Esophagus squamous epithelium (tissue), 5 donors: ENCODE measurements at regions not wholly inside any gene's neighbourhood (a gene's known extent, or its start where the extent isn't known, plus 50 kb on each side); places are given as distances from the start of the nearest gene placed in this dataset.
"Not testable (repeated sequence)": the region's sequence is repeated elsewhere in the genome, so short reads cannot be mapped to it uniquely, and the experiment has no call there.

ENCODE experiments used
- DNase-seq: peaks from one replicate; lab custom pipeline; 2025; lab: John Stamatoyannopoulos, UW
- H3K27ac ChIP-seq, 4 donors: fragments of 200-600 bp; sonication (generic); one replicate each; pipeline ENCODE4 v1.5.1; 2016 to 2019; ENCODE audit warnings: mild to moderate bottlenecking in 1 of 4
- H3K27me3 ChIP-seq, 4 donors: fragments of 200-600 bp; sonication (generic); 1 replicate in 3 of 4; 2 replicates in 1 of 4; pipeline versions ENCODE4 v1.5.1 to v1.6.0; 2017 to 2021; ENCODE audit warnings: antibody characterized with exemption in 1 of 4
- H3K36me3 ChIP-seq, 3 donors: fragments of 200-600 bp; sonication (generic); one replicate each; pipeline ENCODE4 v1.5.1; 2016 to 2019
- H3K4me1 ChIP-seq, 3 donors: fragments of 200-600 bp; sonication (generic); one replicate each; pipeline ENCODE4 v1.5.1; 2017 to 2019
- H3K4me3 ChIP-seq, 4 donors: fragments of 200-600 bp; sonication (generic); 1 replicate in 3 of 4; 2 replicates in 1 of 4; pipeline ENCODE4 v1.5.1; 2016 to 2019; ENCODE audit warnings: mild to moderate bottlenecking in 2 of 4, moderate library complexity in 1 of 4
- H3K9me3 ChIP-seq, 3 donors: fragments of 200-600 bp; sonication (generic); one replicate each; pipeline ENCODE4 v1.5.1; 2016 to 2019
- CTCF ChIP-seq, 6 experiments: fragments of 450-650 bp in 4 of 6; fragments of 200-600 bp in 2 of 6; sonication (generic) in 2 of 6; IDR thresholded peaks; one replicate each; pipeline ENCODE4 v1.5.1; 2016 to 2019; ENCODE audit warnings: antibody characterized with exemption in 6 of 6, mild to moderate bottlenecking in 4 of 6, moderate library complexity in 4 of 6
- POLR2A ChIP-seq, 4 donors: fragments of 450-650 bp; IDR thresholded peaks; one replicate each; pipeline ENCODE4 v1.6.1; 2017; ENCODE audit warnings: antibody characterized with exemption in 4 of 4, mild to moderate bottlenecking in 4 of 4, moderate library complexity in 3 of 4
- WGBS, 2 donors: methylation state at CpG; one replicate each; pipeline ENCODE4 v1.1.5; 2018; 5-methylcytosine and 5-hydroxymethylcytosine counted together
- intact Hi-C: fragments of 100-400 bp; cut with DNase I; formaldehyde crosslinking; loops from one replicate; pipeline ENCODE4 v1.15.0; 2022
- small RNA-seq, 4 donors: library from RNA; depleted of rRNA; stranded (forward); fragments of <200 nt; gene quantifications; one replicate each; pipeline ENCODE3, GENCODE V24; 2016
- donor health status: DM: yes; HTN: yes; CAD: no.

- H3K4me1 ChIP-seq, intact Hi-C loops, H3K27ac ChIP-seq, DNase-seq, H3K36me3 ChIP-seq, H3K4me3 ChIP-seq: not testable (repeated sequence)
- WGBS, 2 donors: 92% methylated on average over 24 to 28 of the region's 31 CpGs
- Histone ChIP-seq H3K27me3 (peaks cover 0 to 26% (median 0%) of the 10 kb centered on the region in 4 donors), H3K9me3 (peaks cover 0 to 11% (median 6%) of the 10 kb centered on the region in 3 donors)
Observed at GRCh38 chr17:28266926-28267719, 51.9 kb upstream of the TMEM97 start.

- peaks cover 0 to 6% (median 2%) of the 10 kb centered on the region in 3 donors for H3K9me3 ChIP-seq
- 90% methylated on average over 25 of the region's 25 CpGs for WGBS, 2 donors
- peaks cover 0 to 31% (median 0%) of the 10 kb centered on the region in 4 donors for H3K27me3 ChIP-seq
- intact Hi-C loops: no loop called here
- no peaks in the 10 kb centered on the region for H3K36me3 ChIP-seq
- TF ChIP-seq CTCF (IDR thresholded peaks at IDR 0.05) (no peak), POLR2A (IDR thresholded peaks at IDR 0.05) (no peak)
- H3K27ac ChIP-seq: no peak overlapping the region
- no peak overlapping the region for H3K4me3 ChIP-seq
- peaks cover 0 to 7% (median 4%) of the 10 kb centered on the region in 3 donors for H3K4me1 ChIP-seq
- DNase-seq: no peak
Observed at GRCh38 chr17:28267720-28268609, 51.0 kb upstream of the TMEM97 start.

- no peaks in the 10 kb centered on the region for H3K9me3 ChIP-seq
- DNase-seq: no peak
- H3K4me3 ChIP-seq: no peak overlapping the region
- H3K27ac ChIP-seq: no peak overlapping the region
- H3K27me3 ChIP-seq: peaks cover 0 to 39% (median 0%) of the 10 kb centered on the region in 4 donors
- WGBS, 2 donors: 69 to 84% methylated on average over 7 to 10 of the region's 10 CpGs
- peaks cover 0 to 7% (median 4%) of the 10 kb centered on the region in 3 donors for H3K4me1 ChIP-seq
- H3K36me3 ChIP-seq: no peaks in the 10 kb centered on the region
- intact Hi-C loops: no loop called here
- TF ChIP-seq CTCF (IDR thresholded peaks at IDR 0.05) (no peak), POLR2A (IDR thresholded peaks at IDR 0.05) (no peak)
Observed at GRCh38 chr17:28268610-28269313, 50.2 kb upstream of the TMEM97 start.

Small RNAs in the stretch of these regions (small RNA-seq; reads per million reads assigned to genes)
- 0 reads per million in 4 donors for gene AC061975.2
